LNCAP (cell line): ENCODE measurements at regions not wholly inside any gene's neighbourhood (a gene's known extent, or its start where the extent isn't known, plus 50 kb on each side); places are given as distances from the start of the nearest gene placed in this dataset.

Source experiments
- TF ChIP-seq, protein P1 (sequence below): fragments of 450-650 bp; IDR thresholded peaks from 2 replicates; pipeline ENCODE4 v1.5.1; 2017; ENCODE audit warnings: mild to moderate bottlenecking

DNA sequence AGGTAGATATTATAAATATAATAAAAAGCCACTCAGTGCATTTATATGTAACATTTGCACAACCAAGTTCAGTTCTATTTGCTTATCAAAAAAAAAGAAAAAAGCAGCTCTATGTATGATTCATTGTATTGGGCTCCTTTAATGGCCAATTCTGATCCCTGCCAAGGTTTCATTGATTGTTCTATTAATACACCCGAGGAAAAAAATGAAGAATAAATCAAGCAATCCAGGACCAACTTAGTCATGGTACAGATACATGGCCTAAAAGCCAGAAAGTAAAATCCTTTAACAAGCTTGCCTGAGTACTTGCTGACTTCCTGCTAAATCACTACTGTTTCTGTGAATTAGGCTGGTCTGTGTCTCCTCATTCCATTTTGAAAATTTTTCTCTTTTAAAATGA, 77.6 kb upstream of the PCDH7 start:
- TF ChIP-seq, protein P1, sequence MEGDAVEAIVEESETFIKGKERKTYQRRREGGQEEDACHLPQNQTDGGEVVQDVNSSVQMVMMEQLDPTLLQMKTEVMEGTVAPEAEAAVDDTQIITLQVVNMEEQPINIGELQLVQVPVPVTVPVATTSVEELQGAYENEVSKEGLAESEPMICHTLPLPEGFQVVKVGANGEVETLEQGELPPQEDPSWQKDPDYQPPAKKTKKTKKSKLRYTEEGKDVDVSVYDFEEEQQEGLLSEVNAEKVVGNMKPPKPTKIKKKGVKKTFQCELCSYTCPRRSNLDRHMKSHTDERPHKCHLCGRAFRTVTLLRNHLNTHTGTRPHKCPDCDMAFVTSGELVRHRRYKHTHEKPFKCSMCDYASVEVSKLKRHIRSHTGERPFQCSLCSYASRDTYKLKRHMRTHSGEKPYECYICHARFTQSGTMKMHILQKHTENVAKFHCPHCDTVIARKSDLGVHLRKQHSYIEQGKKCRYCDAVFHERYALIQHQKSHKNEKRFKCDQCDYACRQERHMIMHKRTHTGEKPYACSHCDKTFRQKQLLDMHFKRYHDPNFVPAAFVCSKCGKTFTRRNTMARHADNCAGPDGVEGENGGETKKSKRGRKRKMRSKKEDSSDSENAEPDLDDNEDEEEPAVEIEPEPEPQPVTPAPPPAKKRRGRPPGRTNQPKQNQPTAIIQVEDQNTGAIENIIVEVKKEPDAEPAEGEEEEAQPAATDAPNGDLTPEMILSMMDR, result no peak

- TF ChIP-seq, protein P1, result no peak
Observed at GRCh38 chr4:30653291-30653690, 66.9 kb upstream of the PCDH7 start.

- TF ChIP-seq, protein P1, result no peak
Observed at GRCh38 chr4:30656828-30657227, 63.3 kb upstream of the PCDH7 start.

- TF ChIP-seq, protein P1, result no peak
Observed at GRCh38 chr4:30667919-30668318, 52.2 kb upstream of the PCDH7 start.

DNA sequence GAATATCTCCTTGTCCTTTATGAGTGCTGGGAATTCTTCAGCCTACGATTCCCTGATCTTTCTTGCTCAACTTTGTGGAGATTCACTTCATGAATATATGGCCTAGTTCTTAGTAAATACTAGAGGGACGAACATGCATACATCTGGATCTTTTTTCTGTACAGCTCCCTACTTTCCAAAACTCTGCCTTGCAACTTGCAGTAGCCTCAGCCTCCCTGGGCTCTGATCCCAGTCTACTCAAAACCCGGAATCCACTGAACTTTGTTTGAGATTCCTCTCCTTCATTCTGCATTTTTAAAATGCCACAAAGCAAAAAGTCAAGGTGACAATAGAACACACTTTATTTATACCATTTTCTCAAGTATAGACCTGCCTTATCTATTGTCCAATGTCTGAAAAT, 50.0 kb upstream of the PCDH7 start:
- TF ChIP-seq, protein P1, result no peak
